ENCODE measurements at regions not wholly inside any gene's neighbourhood (a gene's known extent, or its start where the extent isn't known, plus 50 kb on each side); places are given as distances from the start of the nearest gene placed in this dataset.
A peak's percentile ranks its signal among the peaks of the same experiment; 100 is the strongest.
"Not testable (repeated sequence)": the region's sequence is repeated elsewhere in the genome, so short reads cannot be mapped to it uniquely, and the experiment has no call there.

GRCh38 chrX:121433289-121433688 is 385.9 kb downstream of the GLUD2 start:
- DNase-seq (ENCODE audit: low read depth), result no peak

GRCh38 chrX:121437666-121438065 is 390.3 kb downstream of the GLUD2 start:
- not testable (repeated sequence) for DNase-seq (ENCODE audit: low read depth)

GRCh38 chrX:121455890-121456289 is 408.5 kb downstream of the GLUD2 start:
- DNase-seq (ENCODE audit: low read depth), result no peak

- DNase-seq (ENCODE audit: low read depth), result no peak
These were observed 408.9 kb downstream of the GLUD2 start for GRCh38 chrX:121456315-121456714.

GRCh38 chrX:121457096-121457495 is 409.7 kb downstream of the GLUD2 start:
- no peak for DNase-seq (ENCODE audit: low read depth)

- peak; percentile 12 for DNase-seq (ENCODE audit: low read depth)
These were observed 432.0 kb downstream of the GLUD2 start for GRCh38 chrX:121479406-121479805.

GRCh38 chrX:121496966-121497365 is 449.6 kb downstream of the GLUD2 start:
- DNase-seq (ENCODE audit: low read depth), result peak; percentile 63

- no peak for DNase-seq (ENCODE audit: low read depth)
These were observed 456.7 kb downstream of the GLUD2 start for GRCh38 chrX:121504153-121504552.

- no peak for DNase-seq (ENCODE audit: low read depth)
These were observed 498.9 kb downstream of the GLUD2 start for GRCh38 chrX:121546317-121546716.

GRCh38 chrX:121558886-121559285 is 511.5 kb downstream of the GLUD2 start:
- no peak for DNase-seq (ENCODE audit: low read depth)

- DNase-seq (ENCODE audit: low read depth), result no peak
These were observed 515.2 kb downstream of the GLUD2 start for GRCh38 chrX:121562616-121563015.

- DNase-seq (ENCODE audit: low read depth), result no peak
These were observed 522.2 kb downstream of the GLUD2 start for GRCh38 chrX:121569609-121570008.

GRCh38 chrX:121570072-121570841 is 522.8 kb downstream of the GLUD2 start:
- DNase-seq (ENCODE audit: low read depth), result peak; percentile 40

GRCh38 chrX:121571333-121571732 is 523.9 kb downstream of the GLUD2 start:
- DNase-seq (ENCODE audit: low read depth), result peak; percentile 1

GRCh38 chrX:121574384-121574783 is 527.0 kb downstream of the GLUD2 start:
- not testable (repeated sequence) for DNase-seq (ENCODE audit: low read depth)

- DNase-seq (ENCODE audit: low read depth), result peak; percentile 43
These were observed 531.8 kb downstream of the GLUD2 start for GRCh38 chrX:121579016-121579760.

GRCh38 chrX:121581885-121582284 is 534.5 kb downstream of the GLUD2 start:
- peak; percentile 12 for DNase-seq (ENCODE audit: low read depth)

GRCh38 chrX:121585626-121586025 is 538.2 kb downstream of the GLUD2 start:
- DNase-seq (ENCODE audit: low read depth), result no peak

GRCh38 chrX:121592884-121593283 is 545.5 kb downstream of the GLUD2 start:
- no peak for DNase-seq (ENCODE audit: low read depth)

- no peak for DNase-seq (ENCODE audit: low read depth)
These were observed 550.9 kb downstream of the GLUD2 start for GRCh38 chrX:121598356-121598755.

- DNase-seq (ENCODE audit: low read depth), result peak; percentile 45
These were observed 587.7 kb downstream of the GLUD2 start for GRCh38 chrX:121635141-121635540.

- peak; percentile 29 for DNase-seq (ENCODE audit: low read depth)
These were observed 592.4 kb downstream of the GLUD2 start for GRCh38 chrX:121639781-121640180.

- peak; percentile 70 for DNase-seq (ENCODE audit: low read depth)
These were observed 594.1 kb downstream of the GLUD2 start for GRCh38 chrX:121641560-121641959.
